ENCODE measurements at regions not wholly inside any gene's neighbourhood (a gene's known extent, or its start where the extent isn't known, plus 50 kb on each side); places are given as distances from the start of the nearest gene placed in this dataset.
"Not testable (repeated sequence)": the region's sequence is repeated elsewhere in the genome, so short reads cannot be mapped to it uniquely, and the experiment has no call there.

DNA sequence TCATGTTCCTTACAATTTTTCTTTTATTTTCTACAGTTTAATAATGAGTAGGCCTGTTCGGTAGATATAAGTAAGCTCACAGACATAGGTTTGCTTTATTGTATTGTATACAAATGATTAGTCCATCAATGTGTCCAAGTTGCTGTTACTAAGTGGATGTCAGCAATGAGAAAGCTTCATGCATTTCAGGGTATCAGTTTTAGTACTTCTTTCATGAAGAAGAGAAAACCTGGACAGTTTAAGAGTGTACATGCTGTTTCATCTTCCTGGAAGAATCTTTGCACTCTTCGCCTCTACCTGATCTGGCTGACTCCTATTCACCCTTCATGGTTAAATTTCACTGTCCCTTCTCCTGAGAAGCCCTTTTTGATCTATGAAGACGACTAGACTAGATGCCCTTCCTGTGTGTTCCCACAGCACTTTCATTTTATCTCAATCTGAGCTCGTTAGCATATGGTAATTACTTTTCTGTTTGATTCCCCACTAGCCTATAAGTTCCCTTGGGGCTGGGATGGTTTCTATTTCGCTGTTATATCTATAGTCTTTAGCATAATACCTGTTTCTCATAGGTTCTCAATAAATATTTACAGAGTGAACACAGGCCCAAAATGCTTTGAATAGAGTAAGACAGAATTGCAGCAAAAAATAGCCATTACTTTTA, 70.7 kb downstream of the CETN3 start:
- no peak for DNase-seq (ENCODE audit: low read depth, low spot score)
- in situ Hi-C loops (cut with HindIII; ENCODE audit: low pct_unique_long_range_greater_than_20kb, low sequenced_read_pairs), result no loop called here

DNA sequence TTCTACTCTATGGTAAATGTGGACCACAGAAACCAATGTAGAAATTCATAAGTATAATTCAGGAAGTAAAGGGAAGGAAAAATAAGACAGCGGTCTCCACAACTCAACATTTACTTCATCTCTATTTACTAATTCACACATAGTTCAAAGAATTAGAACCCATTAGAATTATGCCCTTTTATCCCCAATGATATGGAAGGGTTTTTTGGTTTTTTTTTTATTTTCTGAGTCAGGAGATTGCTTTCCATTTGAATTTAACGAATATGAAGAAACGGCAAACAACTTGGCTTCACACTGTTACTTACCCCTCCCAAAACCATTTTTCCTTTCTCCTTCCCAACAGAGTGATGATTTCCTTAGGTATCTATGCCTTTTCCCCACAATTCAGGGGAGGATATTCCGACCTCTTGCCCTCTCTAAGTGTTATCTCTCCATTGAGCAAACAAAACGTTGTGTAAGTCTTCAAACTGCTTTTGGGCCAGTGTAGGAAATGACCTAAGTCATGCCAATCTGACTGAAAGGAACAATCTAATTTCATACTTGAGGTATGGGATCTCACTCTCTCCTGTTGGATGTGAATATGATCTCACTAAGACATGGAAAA, 72.0 kb downstream of the CETN3 start:
- in situ Hi-C loops (cut with HindIII; ENCODE audit: low pct_unique_long_range_greater_than_20kb, low sequenced_read_pairs), result no loop called here

DNA sequence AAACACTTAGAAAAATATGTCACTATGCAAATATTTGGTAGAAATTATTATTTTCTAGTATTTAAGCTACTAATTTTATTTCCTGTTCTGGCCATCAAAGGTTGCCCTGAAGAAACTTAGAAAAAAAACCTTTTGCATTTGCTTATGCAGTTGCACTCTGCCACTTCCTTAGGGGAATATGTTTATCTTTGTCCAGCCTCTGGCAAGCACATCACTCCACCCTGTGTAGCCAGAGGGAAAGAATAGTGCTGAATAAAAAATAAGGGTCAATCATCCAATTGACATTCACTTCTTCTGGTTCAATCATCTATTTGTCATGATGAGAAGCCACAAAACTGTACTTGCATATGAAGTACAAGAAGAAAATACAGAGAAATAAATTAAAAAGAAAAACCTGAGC, 72.8 kb downstream of the CETN3 start:
- in situ Hi-C loops (cut with HindIII; ENCODE audit: low pct_unique_long_range_greater_than_20kb, low sequenced_read_pairs), result no loop called here
- DNase-seq (ENCODE audit: low read depth, low spot score), result no peak

More for the DNA sequence above, 72.0 kb downstream of the CETN3 start:
- DNase-seq (ENCODE audit: low read depth, low spot score), result no peak

DNA sequence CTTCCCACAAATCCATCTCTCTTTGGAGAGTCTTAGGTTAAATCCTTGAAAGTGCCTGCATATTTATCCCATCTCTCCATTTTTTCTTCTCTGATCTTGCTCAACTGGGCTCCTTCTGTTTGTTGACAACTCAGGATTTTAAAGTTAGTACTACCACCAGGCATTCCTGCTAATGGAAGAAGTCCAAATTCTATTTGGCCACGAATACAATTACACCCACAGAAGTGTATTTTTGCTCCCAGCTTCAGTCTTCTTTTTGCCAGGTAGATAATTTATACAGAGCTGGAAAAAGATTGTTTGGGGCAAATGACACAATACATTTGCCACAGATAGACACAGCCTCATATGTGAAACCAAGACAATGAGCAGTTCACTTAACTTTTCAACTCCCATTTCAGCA, 74.8 kb downstream of the CETN3 start:
- no peak for DNase-seq (ENCODE audit: low read depth, low spot score)
- in situ Hi-C loops (cut with HindIII; ENCODE audit: low pct_unique_long_range_greater_than_20kb, low sequenced_read_pairs), result no loop called here

DNA sequence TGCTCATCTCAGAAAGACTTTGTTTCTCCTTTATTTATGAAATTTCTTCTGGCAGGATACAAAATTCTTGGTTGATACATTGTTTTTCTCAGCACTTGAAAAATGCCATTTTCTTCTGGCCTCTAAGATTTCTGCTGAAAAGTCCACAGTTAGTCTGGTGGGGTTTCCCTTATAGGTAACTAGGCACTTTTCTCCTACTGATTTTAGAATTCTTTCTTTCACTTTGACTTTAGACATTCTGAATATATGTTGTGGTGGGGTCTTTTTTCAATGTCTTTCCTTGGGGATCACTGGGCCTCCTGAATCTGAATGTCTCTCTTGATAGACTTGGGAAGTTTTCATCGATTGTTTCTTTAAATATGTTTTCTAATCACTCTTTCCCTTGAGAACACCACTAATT, 79.6 kb downstream of the CETN3 start:
- in situ Hi-C loops (cut with HindIII; ENCODE audit: low pct_unique_long_range_greater_than_20kb, low sequenced_read_pairs), result no loop called here
- no peak for DNase-seq (ENCODE audit: low read depth, low spot score)

DNA sequence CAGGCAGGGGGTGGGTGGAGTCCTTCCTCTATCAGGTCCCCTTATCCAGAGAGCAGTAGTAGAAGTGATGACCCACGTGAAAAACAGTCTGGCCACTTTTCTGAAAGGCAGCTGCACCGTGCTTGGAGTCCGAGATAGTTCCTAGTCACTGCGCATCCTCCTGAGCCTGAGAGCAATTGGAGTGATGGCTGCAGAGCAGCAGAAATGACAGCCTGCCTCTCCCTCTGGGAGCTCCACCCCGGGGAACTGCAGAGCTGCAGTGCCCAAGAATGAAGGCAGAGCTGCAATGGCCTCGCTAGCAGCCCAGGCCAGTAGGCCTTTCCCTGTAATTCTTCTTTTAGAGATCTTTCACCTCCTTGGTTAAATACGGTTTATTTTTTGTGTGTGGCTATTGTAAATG, 82.6 kb downstream of the CETN3 start:
- DNase-seq (ENCODE audit: low read depth, low spot score), result no peak
- in situ Hi-C loops (cut with HindIII; ENCODE audit: low pct_unique_long_range_greater_than_20kb, low sequenced_read_pairs), result no loop called here

DNA sequence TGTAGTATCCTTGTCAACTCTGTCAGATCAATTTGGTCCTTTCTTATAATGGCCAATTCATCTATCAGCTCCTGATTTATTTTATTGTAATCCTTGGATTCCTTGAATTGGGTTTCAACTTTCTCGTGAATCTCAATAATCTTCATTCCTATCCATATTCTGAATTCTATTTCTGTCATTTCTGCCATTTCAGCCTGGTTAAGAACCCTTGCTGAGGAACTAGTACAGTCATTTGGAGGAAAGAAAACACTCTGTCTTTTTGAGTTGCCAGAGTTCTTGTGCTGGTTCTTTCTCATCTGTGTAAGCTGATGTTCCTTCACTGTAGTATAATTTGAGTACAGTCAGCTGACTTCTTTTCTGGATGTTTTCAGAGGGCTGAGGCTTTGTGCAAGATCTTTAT, 84.5 kb downstream of the CETN3 start:
- DNase-seq (ENCODE audit: low read depth, low spot score), result no peak
- in situ Hi-C loops (cut with HindIII; ENCODE audit: low pct_unique_long_range_greater_than_20kb, low sequenced_read_pairs), result no loop called here

DNA sequence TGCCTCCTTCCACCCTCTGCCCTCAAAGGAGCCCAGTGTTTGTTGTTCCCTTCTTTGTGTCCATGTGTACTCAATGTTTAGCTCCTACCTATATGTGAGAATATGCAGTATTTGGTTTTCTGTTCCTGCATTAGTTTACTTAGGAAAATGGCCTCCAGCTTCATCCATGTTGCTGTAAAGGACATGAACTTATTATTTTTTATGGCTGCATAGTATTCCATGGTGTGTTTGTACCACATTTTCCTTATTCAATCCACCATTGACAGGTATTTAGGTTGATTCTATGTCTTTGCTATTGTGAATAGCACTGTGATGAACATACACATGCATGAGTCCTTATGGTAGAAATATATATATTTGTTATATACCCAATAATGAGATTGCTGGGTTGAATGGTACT, 89.2 kb downstream of the CETN3 start:
- DNase-seq (ENCODE audit: low read depth, low spot score); in situ Hi-C loops (cut with HindIII; ENCODE audit: low pct_unique_long_range_greater_than_20kb, low sequenced_read_pairs): not testable (repeated sequence)

DNA sequence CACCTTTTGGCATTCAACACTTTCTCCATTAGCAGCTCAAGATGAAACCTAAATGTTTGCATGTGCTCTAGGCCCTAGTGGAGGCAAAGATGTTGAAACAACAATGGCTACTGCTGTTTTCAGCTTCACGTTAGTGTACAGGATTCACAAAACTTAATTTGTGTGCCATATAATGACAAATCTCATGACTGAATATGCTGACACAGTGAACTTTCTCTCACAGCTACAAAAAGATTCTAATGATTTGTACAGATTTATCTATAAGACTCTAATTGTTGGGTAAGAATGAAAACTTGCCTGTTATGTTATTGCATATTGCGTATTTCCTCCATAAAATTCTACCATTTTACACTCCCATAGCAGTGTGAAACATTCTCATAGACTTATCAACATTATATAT, 97.5 kb downstream of the CETN3 start:
- DNase-seq (ENCODE audit: low read depth, low spot score), result no peak
- in situ Hi-C loops (cut with HindIII; ENCODE audit: low pct_unique_long_range_greater_than_20kb, low sequenced_read_pairs), result no loop called here

DNA sequence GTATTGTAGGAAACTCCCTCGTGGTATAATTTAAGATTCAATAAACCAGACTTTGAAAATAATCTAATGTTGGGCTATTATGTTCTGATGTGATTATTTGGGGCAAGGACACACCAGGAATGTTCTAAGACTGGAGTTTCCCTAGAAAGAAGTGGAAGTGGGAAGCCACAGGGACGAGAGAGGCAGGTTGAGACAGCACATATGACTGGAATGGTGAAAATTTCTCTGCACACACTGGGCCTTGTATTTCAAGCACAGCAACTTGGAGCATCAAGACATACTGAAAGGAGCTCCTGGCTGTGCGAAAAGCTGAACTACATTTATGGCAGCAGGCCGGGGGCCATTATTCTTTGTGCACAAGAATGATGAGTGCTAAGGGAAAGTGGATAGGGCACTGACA, 98.2 kb downstream of the CETN3 start:
- DNase-seq (ENCODE audit: low read depth, low spot score), result no peak
- in situ Hi-C loops (cut with HindIII; ENCODE audit: low pct_unique_long_range_greater_than_20kb, low sequenced_read_pairs), result no loop called here

DNA sequence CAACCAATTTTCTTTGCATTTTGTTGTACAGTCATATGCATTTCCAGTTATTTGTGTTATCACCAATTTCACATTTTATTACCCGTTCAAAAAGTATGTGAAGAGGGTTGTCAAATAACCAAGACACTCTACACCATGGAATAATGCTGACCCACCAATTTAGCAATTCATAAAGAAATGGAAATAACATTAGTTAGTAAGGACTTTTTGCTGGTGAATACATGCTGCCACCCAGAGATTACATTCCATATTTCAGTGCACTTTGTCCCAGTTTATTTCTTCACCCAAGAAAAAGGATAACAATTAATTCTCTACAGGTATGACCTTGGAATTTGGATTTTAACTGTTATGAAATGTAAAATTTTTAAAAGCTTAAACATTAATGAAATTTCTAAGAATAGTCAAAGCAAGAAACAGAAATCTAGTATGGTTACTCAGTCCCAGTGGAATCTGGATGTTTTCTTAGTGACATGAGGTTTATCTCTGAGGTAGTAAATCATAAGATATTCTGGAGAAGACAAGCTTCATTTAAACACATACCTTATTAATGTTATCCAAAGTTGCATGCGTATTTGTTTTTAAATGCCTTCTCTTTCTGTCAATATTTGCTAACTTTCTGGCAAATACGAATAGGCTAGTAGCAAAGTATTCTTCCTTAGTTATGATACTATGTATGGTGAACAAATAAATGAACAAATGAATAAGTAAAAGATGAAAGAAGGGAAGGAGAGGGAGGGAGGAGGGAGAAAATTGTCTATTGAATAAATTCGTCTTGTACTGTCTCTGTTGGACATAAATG, 100.6 kb downstream of the CETN3 start:
- no peak for DNase-seq (ENCODE audit: low read depth, low spot score)

DNA sequence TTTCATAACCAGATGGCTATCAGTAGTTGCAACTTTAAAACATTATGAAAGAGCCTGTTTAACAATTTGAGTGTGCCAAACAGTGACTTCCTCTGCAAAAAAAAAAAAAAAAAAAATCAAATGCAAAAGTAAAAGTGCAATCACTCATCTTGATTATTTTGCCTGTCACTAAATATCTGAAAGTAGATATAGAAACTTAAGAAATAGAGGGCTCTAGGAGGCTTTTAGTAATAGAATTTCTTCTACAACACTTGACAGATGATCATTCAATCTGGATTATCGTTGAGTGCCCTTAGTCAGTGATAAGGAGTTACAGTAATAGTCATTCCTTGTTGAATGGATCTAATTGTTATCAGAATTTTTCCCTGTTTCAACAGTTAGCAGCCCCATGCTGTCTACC, 101.8 kb downstream of the CETN3 start:
- in situ Hi-C loops (cut with HindIII; ENCODE audit: low pct_unique_long_range_greater_than_20kb, low sequenced_read_pairs), result no loop called here
- no peak for DNase-seq (ENCODE audit: low read depth, low spot score)

More for the DNA sequence above, 100.6 kb downstream of the CETN3 start:
- in situ Hi-C loops (cut with HindIII; ENCODE audit: low pct_unique_long_range_greater_than_20kb, low sequenced_read_pairs), result no loop called here

DNA sequence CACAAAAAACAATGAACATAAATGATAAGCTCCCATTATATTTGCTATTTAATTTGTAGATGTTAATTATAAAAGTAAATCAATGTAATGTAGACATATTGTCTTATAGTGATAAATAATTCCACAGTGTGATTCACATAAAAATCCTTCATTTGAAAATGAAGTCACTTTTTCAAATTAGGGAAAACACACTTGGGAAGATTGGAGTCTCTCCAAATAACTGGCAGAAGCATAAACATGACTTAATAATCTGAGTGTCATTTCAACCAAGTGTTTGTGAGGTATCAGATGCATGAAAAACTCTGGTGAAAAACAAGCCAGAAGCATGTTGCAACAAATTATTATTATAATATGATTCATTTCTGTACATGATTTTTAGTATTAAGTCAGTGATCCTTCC, 102.2 kb downstream of the CETN3 start:
- no peak for DNase-seq (ENCODE audit: low read depth, low spot score)
- in situ Hi-C loops (cut with HindIII; ENCODE audit: low pct_unique_long_range_greater_than_20kb, low sequenced_read_pairs), result no loop called here

DNA sequence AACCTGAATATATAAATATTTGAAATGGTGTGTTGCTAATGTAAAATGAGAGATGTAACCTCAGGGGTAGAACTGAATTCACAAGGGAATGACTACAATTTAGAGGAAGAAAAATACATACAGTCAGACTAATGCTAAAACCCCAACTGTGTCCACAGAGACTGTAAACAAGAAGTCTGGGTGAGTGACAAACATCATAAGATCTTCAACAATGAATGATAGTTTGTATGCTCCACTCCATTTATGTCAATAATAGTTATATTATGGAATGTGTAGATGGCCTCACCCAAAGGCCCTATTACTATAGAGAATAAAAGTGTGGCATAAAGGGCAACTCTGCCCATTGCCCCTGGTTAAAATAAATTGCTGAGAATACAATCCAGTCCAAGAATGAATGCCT, 102.9 kb downstream of the CETN3 start:
- no peak for DNase-seq (ENCODE audit: low read depth, low spot score)
- in situ Hi-C loops (cut with HindIII; ENCODE audit: low pct_unique_long_range_greater_than_20kb, low sequenced_read_pairs), result no loop called here

DNA sequence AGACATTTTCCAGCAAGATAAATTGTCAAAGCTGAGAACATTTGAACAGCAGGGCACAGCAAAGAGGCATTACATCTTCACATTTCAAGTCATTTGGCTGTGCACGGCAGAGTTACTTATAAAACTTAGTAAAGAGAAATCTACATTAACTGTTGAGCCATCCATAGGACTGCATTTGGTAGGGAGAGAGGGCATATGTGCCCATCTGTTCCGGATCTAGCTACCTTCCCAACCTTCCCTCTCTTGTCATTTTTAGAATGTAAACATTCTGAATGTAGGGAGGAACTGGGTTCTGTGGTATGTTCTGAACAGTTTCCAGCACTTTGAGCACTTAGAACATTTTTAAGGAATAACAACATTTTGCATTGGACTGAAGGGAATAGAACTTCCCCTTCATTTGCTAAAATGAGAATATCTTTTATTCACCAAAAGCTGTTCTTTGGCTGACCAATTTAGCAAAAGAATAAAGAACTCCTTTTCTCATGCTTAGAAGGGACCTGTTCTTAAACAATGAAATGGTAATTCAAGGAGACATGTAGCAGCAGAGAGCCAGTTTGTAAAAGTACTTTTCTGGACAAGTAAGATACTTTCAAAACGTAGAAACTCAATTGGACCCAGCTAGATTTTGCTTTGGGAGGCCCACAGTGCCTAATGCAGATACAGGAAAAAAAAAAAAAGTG, 104.4 kb downstream of the CETN3 start:
- in situ Hi-C loops (cut with HindIII; ENCODE audit: low pct_unique_long_range_greater_than_20kb, low sequenced_read_pairs), result no loop called here

DNA sequence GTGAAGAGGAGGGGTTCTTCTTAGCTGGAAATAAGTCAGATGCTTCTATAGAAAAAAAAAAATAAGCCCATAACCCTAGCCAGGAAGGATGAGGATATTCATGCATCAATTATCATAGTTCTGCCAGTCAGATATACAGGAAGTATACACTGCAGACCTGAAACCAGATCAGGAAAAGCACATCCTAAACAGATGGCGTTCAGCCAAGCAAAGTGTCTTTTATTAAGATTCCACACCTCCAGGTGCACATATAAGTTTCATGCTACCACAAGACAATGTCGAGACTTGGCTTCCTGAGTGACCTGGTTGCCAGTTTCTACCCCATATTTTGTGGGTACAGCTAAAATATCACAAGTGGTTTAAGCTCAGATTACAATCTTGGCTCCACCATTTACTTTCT, 108.3 kb downstream of the CETN3 start:
- in situ Hi-C loops (cut with HindIII; ENCODE audit: low pct_unique_long_range_greater_than_20kb, low sequenced_read_pairs), result no loop called here
- DNase-seq (ENCODE audit: low read depth, low spot score), result no peak

More for the DNA sequence above, 104.4 kb downstream of the CETN3 start:
- no peak for DNase-seq (ENCODE audit: low read depth, low spot score)

DNA sequence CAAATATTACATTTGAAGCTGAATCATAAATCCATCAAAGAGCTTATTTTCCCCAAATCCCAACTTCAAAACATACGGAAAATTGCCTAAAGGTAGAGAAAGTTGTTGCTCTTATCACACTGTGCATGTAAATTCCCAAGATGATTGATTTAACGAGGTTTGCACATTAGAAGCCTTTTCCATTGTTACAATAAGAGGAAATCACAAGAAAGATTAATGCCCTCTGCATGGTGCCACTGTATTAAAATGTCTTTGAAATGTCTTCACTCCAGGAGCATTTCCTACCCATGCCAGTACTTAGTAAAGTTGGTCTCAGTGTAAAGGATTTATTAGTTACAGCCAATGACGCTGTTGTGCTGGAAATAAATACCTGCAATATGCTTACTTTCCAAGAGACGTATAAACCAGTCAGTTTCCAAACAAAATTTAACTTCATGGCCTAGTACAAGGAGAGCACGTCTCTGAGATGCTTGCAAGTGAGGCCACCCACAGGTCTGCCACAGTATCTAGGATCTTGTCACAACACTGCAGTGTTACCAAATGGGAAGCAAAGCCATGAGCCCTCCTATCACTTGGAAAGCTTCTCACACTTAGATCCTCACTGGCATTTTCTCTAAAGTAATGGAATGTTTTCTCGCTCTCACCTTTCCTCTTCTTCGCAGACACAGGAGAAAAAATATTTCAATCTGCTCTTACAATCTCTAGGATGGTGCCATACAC, 112.4 kb downstream of the CETN3 start:
- in situ Hi-C loops (cut with HindIII; ENCODE audit: low pct_unique_long_range_greater_than_20kb, low sequenced_read_pairs), result no loop called here
- DNase-seq (ENCODE audit: low read depth, low spot score), result no peak

DNA sequence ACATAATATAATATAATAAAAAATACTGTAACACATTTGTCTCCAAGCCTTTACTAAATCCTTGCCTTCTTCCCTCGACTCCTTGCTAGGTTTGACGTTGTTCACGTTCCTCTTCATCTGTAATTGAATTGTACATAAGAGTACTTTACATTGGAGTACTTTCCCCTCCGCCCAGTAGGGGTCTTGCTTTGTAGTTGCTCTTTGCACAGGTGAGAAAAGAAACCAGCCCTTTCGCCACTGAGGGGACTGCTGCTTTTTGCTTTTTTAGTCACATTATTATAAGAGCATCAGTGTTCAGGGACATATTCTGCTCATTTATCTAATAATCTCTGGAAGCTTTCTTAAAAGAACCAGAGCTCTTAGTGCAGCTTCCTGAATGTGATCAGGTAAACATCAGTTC, 115.0 kb downstream of the CETN3 start:
- no peak for DNase-seq (ENCODE audit: low read depth, low spot score)
- in situ Hi-C loops (cut with HindIII; ENCODE audit: low pct_unique_long_range_greater_than_20kb, low sequenced_read_pairs), result no loop called here

All from SK-MEL-5 (cell line).